SK-N-SH (cell line): ENCODE measurements at regions not wholly inside any gene's neighbourhood (a gene's known extent, or its start where the extent isn't known, plus 50 kb on each side); places are given as distances from the start of the nearest gene placed in this dataset.

Source experiments
- CTCF ChIA-PET: fragments of 300-600, 350-600 bp; formaldehyde crosslinking; extraction: SDS; loops from one replicate; lab custom pipeline; 2021; lab: Yijun Ruan, JAX
- POLR2A ChIA-PET: fragments of 350-600 bp; sonication (Branson Sonifier 250); formaldehyde crosslinking; extraction: SDS; loops from one replicate; lab custom pipeline; 2020; ENCODE audit warnings: antibody characterized with exemption, inconsistent platforms; lab: Yijun Ruan, JAX
- DNase-seq: peaks from one replicate; pipeline ENCODE4 v3.0.0; 2012
- H2AFZ ChIP-seq: fragments of 200-600 bp; sonication (generic); 2 replicates; pipeline ENCODE4 v1.8.1; 2016; ENCODE audit warnings: antibody characterized with exemption, mild to moderate bottlenecking, low read depth
- H3F3A ChIP-seq: fragments of 200-600 bp; sonication (generic); replicated peaks from 2 replicates; pipeline ENCODE3; 2016; ENCODE audit warnings: antibody characterized with exemption, mild to moderate bottlenecking; ENCODE audit not compliant: insufficient read depth
- H3K27ac ChIP-seq, 2 experiments: fragments of 200-500 bp in 1 of 2; fragments of 200-600 bp in 1 of 2; sonication (Bioruptor generic) in 1 of 2; sonication (generic), shearing (Covaris generic) in 1 of 2; 2 replicates each; pipeline versions ENCODE4 v1.5.1 to v1.6.1; 2014 to 2016; ENCODE audit warnings: low read depth in 2 of 2, inconsistent platforms in 1 of 2, low read length in 1 of 2, mild to moderate bottlenecking in 1 of 2, mixed read lengths in 1 of 2
- H3K27me3 ChIP-seq: fragments of 200-600 bp; sonication (generic), shearing (Covaris generic); 2 replicates; pipeline ENCODE4 v1.6.1; 2016; ENCODE audit warnings: mixed run types; ENCODE audit not compliant: insufficient read depth
- H3K36me3 ChIP-seq, 2 experiments: fragments of 200-500 bp in 1 of 2; fragments of 200-600 bp in 1 of 2; sonication (Bioruptor generic) in 1 of 2; sonication (generic) in 1 of 2; replicated peaks in 1 of 2; 2 replicates each; pipeline versions ENCODE3 to v1.5.1; 2014 to 2016; ENCODE audit warnings: low read length in 1 of 2, mild to moderate bottlenecking in 1 of 2; ENCODE audit not compliant: insufficient read depth in 2 of 2, control insufficient read depth in 1 of 2
- H3K4me1 ChIP-seq, 2 experiments: fragments of 200-500 bp in 1 of 2; fragments of 200-600 bp in 1 of 2; sonication (Bioruptor generic) in 1 of 2; sonication (generic), shearing (Covaris generic) in 1 of 2; 2 replicates each; pipeline versions ENCODE4 v1.5.1 to v1.6.1; 2014 to 2016; ENCODE audit warnings: low read depth in 1 of 2, low read length in 1 of 2, mixed run types in 1 of 2; ENCODE audit not compliant: insufficient read depth in 2 of 2, control insufficient read depth in 1 of 2
- H3K4me2 ChIP-seq: fragments of 200-600 bp; sonication (generic), shearing (Covaris generic); 2 replicates; pipeline ENCODE4 v1.6.1; 2017; ENCODE audit warnings: mixed run types
- H3K4me3 ChIP-seq, 2 experiments: fragments of 200-500 bp in 1 of 2; fragments of 200-600 bp in 1 of 2; sonication (Bioruptor generic) in 1 of 2; sonication (generic), shearing (Covaris generic) in 1 of 2; 2 replicates each; pipeline versions ENCODE4 v1.5.1 to v1.8.1; 2014 to 2016; ENCODE audit warnings: low read depth in 2 of 2, inconsistent platforms in 1 of 2, low read length in 1 of 2, mild to moderate bottlenecking in 1 of 2, mixed read lengths in 1 of 2, moderate library complexity in 1 of 2
- H3K79me2 ChIP-seq: fragments of 200-600 bp; sonication (generic); 2 replicates; pipeline ENCODE4 v1.8.1; 2017; ENCODE audit warnings: mild to moderate bottlenecking; ENCODE audit not compliant: insufficient read depth
- H3K9ac ChIP-seq: fragments of 200-600 bp; sonication (generic); 2 replicates; pipeline ENCODE4 v1.6.1; 2017; ENCODE audit warnings: mixed run types
- H3K9me2 ChIP-seq: fragments of 200-600 bp; sonication (generic); 2 replicates; pipeline ENCODE4 v1.6.1; 2017; ENCODE audit warnings: mixed run types
- H3K9me3 ChIP-seq: fragments of 200-600 bp; sonication (generic); 2 replicates; pipeline ENCODE4 v1.6.1; 2017; ENCODE audit warnings: mixed run types, mild to moderate bottlenecking, moderate library complexity
- H4K20me1 ChIP-seq: fragments of 200-600 bp; sonication (generic); 2 replicates; pipeline ENCODE4 v1.6.1; 2017; ENCODE audit warnings: mild to moderate bottlenecking, mixed run types; ENCODE audit not compliant: insufficient read depth
- ELF1 ChIP-seq: IDR thresholded peaks from 2 replicates; pipeline ENCODE4 v1.4.0; 2012
- EP300 ChIP-seq, 2 experiments: IDR thresholded peaks; 2 replicates each; pipeline versions ENCODE4 v1.4.0 to v1.6.1; 2012; ENCODE audit warnings: borderline replicate concordance in 1 of 2, low read depth in 1 of 2, low read length in 1 of 2
- EZH2phosphoT487 ChIP-seq: fragments of 200-600 bp; sonication (generic); IDR thresholded peaks from 2 replicates; pipeline ENCODE4 v1.6.1; 2017; ENCODE audit warnings: low read depth, mixed run types, mild to moderate bottlenecking, antibody characterized with exemption, moderate library complexity, borderline replicate concordance
- FOXJ3 ChIP-seq: sonication (generic); formaldehyde crosslinking; IDR thresholded peaks from 2 replicates; pipeline ENCODE4 v1.5.1; 2020; ENCODE audit warnings: mild to moderate bottlenecking, missing genetic modification reagents
- GABPA ChIP-seq: IDR thresholded peaks from 2 replicates; pipeline ENCODE4 v1.4.0; 2012; ENCODE audit warnings: low read depth, mild to moderate bottlenecking
- GATA2 ChIP-seq: sonication (generic); formaldehyde crosslinking; IDR thresholded peaks from 2 replicates; pipeline ENCODE4 v1.5.0; 2020; ENCODE audit warnings: mild to moderate bottlenecking, missing genetic modification reagents
- JUND ChIP-seq: IDR thresholded peaks from 2 replicates; pipeline ENCODE4 v1.4.0; 2012
- NFIC ChIP-seq: IDR thresholded peaks from 2 replicates; pipeline ENCODE4 v1.4.0; 2012; ENCODE audit warnings: borderline replicate concordance
- NRF1 ChIP-seq: IDR thresholded peaks from 2 replicates; pipeline ENCODE4 v1.6.1; 2012; ENCODE audit warnings: low read depth, mild to moderate bottlenecking, low read length
- POLR2AphosphoS5 ChIP-seq: IDR thresholded peaks from 2 replicates; pipeline ENCODE4 v1.6.1; 2012; ENCODE audit warnings: low read depth, low read length
- RAD21 ChIP-seq: IDR thresholded peaks from 2 replicates; pipeline ENCODE4 v1.6.1; 2012; ENCODE audit warnings: mild to moderate bottlenecking, low read length
- RCOR1 ChIP-seq: fragments of 150-350 bp; IDR thresholded peaks from 2 replicates; pipeline ENCODE4 v1.6.1; 2017; ENCODE audit warnings: antibody characterized with exemption, low read length
- RFX5 ChIP-seq: IDR thresholded peaks from 2 replicates; pipeline ENCODE4 v1.6.1; 2012; ENCODE audit warnings: mild to moderate bottlenecking, improper control_type of control experiment, low read length
- TAF1 ChIP-seq: IDR thresholded peaks from 2 replicates; pipeline ENCODE4 v1.6.1; 2012; ENCODE audit warnings: low read depth, mild to moderate bottlenecking, low read length, moderate library complexity, borderline replicate concordance
- USF1 ChIP-seq: IDR thresholded peaks from 2 replicates; pipeline ENCODE4 v1.4.0; 2012; ENCODE audit warnings: low read depth, borderline replicate concordance
- USF2 ChIP-seq: fragments of 150-350 bp; IDR thresholded peaks from 2 replicates; pipeline ENCODE4 v1.6.1; 2017; ENCODE audit warnings: antibody characterized with exemption, low read length, low read depth, borderline replicate concordance
- YY1 ChIP-seq: IDR thresholded peaks from 2 replicates; pipeline ENCODE4 v1.4.0; 2012; ENCODE audit warnings: low read depth, mild to moderate bottlenecking
- WGBS: methylation state at CpG from one replicate; pipeline ENCODE4 v1.1.6; 2017; ENCODE audit warnings: low lambda C conversion rate; 5-methylcytosine and 5-hydroxymethylcytosine counted together
- TF ChIP-seq, protein P1 (sequence below): IDR thresholded peaks from 2 replicates; pipeline ENCODE4; 2012

- TF ChIP-seq USF2 (no peak), EP300 (IDR thresholded peaks at IDR 0.05; ENCODE audit: borderline replicate concordance in 1 of 2, low read depth in 1 of 2, low read length in 1 of 2) (no peak), POLR2AphosphoS5 (no peak), ELF1 (no peak), GATA2 (no peak)
- TF ChIP-seq, all 33 proteins: peak for 0
These were observed 492.9 kb downstream of the PCDH18 start (continued) for GRCh38 chr4:137039370-137039769.

DNA sequence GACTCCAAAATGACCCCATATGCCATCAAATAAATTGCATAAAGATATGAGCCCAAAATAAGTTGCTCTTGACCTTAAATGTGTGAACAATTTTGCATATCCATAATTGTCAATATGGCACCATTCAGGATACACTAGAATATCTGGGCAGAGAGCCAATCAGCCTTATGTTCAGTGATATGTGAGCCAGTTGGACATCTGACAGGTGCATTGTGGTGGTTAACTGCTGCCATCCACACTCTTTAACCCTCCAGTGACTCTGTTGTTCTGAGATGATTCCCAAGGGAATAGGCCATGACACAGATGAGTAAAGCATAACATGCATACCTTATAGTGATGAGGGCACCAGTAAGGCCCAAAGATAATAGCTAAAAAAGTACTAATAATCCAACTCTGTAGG, 500.1 kb downstream of the PCDH18 start:
- Histone ChIP-seq H3K9ac (no peak overlapping the region), H3K4me2 (no peak overlapping the region), H3K27ac (no peak overlapping the region), H4K20me1 (no peaks in the 10 kb centered on the region), H3K9me2 (no peaks in the 10 kb centered on the region), H3K4me3 (no peak overlapping the region), H3K79me2 (no peaks in the 10 kb centered on the region), H3K9me3 (no peaks in the 10 kb centered on the region), H3F3A (no peaks in the 10 kb centered on the region), H2AFZ (no peak overlapping the region), H3K27me3 (no peaks in the 10 kb centered on the region), H3K4me1 (no peaks in the 10 kb centered on the region), H3K36me3 (no peaks in the 10 kb centered on the region)
- no peak for DNase-seq
- POLR2A ChIA-PET: no interaction called here
- CTCF ChIA-PET: no interaction called here
- TF ChIP-seq EP300 (IDR thresholded peaks at IDR 0.05; ENCODE audit: borderline replicate concordance in 1 of 2, low read depth in 1 of 2, low read length in 1 of 2) (no peak), EZH2phosphoT487 (no peak), YY1 (no peak), RCOR1 (no peak), FOXJ3 (CRISPR knock-in tag) (no peak), RFX5 (no peak), GATA2 (no peak), NRF1 (no peak), ELF1 (no peak), GABPA (no peak), TAF1 (no peak), NFIC (no peak)
- TF ChIP-seq, protein P1, sequence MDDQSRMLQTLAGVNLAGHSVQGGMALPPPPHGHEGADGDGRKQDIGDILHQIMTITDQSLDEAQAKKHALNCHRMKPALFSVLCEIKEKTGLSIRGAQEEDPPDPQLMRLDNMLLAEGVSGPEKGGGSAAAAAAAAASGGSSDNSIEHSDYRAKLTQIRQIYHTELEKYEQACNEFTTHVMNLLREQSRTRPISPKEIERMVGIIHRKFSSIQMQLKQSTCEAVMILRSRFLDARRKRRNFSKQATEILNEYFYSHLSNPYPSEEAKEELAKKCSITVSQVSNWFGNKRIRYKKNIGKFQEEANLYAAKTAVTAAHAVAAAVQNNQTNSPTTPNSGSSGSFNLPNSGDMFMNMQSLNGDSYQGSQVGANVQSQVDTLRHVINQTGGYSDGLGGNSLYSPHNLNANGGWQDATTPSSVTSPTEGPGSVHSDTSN: no peak

DNA sequence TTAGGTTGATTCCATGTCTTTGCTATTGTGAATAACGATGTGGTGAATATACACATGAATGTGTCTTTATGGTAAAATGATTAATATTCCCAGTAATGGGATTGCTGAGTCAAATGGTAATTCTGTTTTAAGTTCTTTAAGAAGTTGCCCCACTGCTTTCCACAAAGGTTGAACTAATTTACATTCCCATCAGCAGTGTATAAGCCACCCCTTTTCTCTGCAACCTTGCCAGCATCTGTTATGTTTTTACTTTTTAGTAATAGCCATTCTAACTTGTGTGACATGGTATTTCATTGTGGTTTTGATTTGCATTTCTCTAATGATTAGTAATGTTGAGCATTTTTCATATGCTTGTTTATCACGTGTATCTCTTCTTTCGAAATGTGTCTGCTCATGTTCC, 503.3 kb downstream of the PCDH18 start:
- no peaks in the 10 kb centered on the region for H3K4me1 ChIP-seq
- no peak overlapping the region for H3K9ac ChIP-seq
- H3K79me2 ChIP-seq: no peaks in the 10 kb centered on the region
- H3K36me3 ChIP-seq: no peaks in the 10 kb centered on the region
- H3K9me3 ChIP-seq: no peaks in the 10 kb centered on the region
- TF ChIP-seq, protein P1: no peak
- TF ChIP-seq JUND: no peak
- TF ChIP-seq NRF1: no peak
- no peak for TF ChIP-seq RAD21
- no peak for TF ChIP-seq USF1
- no peak for TF ChIP-seq NFIC
- no peak overlapping the region for H3K4me2 ChIP-seq
- ChIA-PET CTCF (no interaction called here), POLR2A (no interaction called here)
- no peaks in the 10 kb centered on the region for H3K9me2 ChIP-seq
- H3K27ac ChIP-seq: no peak overlapping the region
- no peaks in the 10 kb centered on the region for H4K20me1 ChIP-seq
- no peak for DNase-seq
- 73% methylated on average over 3 of the region's 3 CpGs for WGBS
- H3K27me3 ChIP-seq: no peaks in the 10 kb centered on the region
- no peak overlapping the region for H3K4me3 ChIP-seq
- H2AFZ ChIP-seq: no peak overlapping the region
- H3F3A ChIP-seq: no peaks in the 10 kb centered on the region
